OCI-LY3 (cell line): ENCODE measurements at regions not wholly inside any gene's neighbourhood (a gene's known extent, or its start where the extent isn't known, plus 50 kb on each side); places are given as distances from the start of the nearest gene placed in this dataset.

Experiments used
- CTCF ChIP-seq: fragments of 200-600, 300-600 bp; sonication (generic); IDR thresholded peaks from 2 replicates; pipeline ENCODE4 v1.5.1; 2014; ENCODE audit warnings: antibody characterized with exemption, low read length, low read depth
- EZH2phosphoT487 ChIP-seq: fragments of 200-600 bp; shearing (Covaris generic); IDR thresholded peaks from 2 replicates; pipeline ENCODE4 v1.6.1; 2018; ENCODE audit warnings: antibody characterized with exemption, mixed run types, low read depth

- TF ChIP-seq CTCF: no peak
- no peak for TF ChIP-seq EZH2phosphoT487
These were observed 387.5 kb downstream of the MTX2 start for GRCh38 chr2:176656776-176657140.
